ENCODE measurements at regions not wholly inside any gene's neighbourhood (a gene's known extent, or its start where the extent isn't known, plus 50 kb on each side); places are given as distances from the start of the nearest gene placed in this dataset.

DNA sequence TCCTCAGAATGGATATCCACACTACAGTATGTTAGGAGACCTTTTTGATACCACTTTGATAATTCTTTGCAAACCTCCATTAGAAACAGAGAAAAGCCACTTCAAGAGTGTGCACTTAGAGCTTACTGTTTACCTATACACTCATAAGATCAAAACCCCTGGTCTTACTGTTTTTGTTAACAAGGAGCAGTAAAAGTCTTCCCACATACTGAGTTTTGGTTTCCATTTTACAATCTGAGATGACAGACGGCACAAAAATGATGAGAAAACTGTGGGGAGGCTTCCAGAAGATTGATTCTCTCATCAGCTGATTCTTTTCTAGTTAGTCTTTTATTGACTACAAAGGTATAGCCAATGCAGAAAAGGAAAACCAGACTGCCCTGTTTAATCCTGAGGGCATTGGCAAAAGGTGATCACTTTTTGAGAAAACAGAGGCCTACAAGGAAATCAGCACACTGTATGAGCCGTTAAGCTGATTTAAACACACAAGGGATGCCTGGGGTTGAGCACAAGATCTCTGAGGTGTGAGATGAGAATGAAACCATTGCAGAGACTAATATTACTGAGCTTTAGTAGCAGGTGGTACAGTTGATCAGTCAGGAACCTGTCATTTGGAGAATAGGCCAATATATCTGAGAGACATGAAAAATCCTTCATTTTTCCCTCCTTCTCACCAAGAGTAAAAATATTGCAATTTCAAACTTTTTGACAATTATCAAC is 368.6 kb downstream of the GRB14 start:
- Histone ChIP-seq H3K9ac (no peak overlapping the region), H3K27ac (no peak overlapping the region), H3K27me3 (no peaks in the 10 kb centered on the region), H3K9me3 (no peaks in the 10 kb centered on the region), H3K4me1 (no peaks in the 10 kb centered on the region), H3K4me3 (no peak overlapping the region), H3K36me3 (no peaks in the 10 kb centered on the region), H4K20me1 (no peaks in the 10 kb centered on the region), H3K4me2 (no peak overlapping the region)
- no peak for TF ChIP-seq Cebpa-rat (IDR thresholded peaks at IDR 0.05)

DNA sequence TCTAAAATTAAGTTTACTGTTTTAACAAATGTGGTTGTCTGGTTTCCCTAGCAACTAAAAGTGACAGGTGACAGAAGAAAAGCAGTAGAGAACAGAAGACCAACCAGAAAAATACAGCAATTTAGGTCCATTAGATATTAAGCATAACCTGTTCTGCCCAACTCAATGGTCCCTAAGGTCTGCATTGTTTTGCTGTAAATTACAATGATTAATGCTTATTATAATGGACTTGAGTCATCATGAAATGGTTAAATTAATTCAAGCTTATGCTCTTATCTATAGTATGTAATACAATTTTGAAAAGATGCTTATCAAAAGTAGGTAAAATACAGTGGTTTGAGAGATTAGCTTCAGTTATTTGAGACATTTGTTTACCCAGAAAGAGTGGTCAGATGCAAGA is 378.0 kb downstream of the GRB14 start:
- Histone ChIP-seq H3K4me3 (no peak overlapping the region), H3K9ac (no peak overlapping the region), H3K27me3 (no peaks in the 10 kb centered on the region), H4K20me1 (no peaks in the 10 kb centered on the region), H3K4me2 (no peak overlapping the region), H3K9me3 (peaks cover 12% of the 10 kb centered on the region), H3K36me3 (no peaks in the 10 kb centered on the region), H3K4me1 (peaks cover 6% of the 10 kb centered on the region; the same call in 1 of the 2 replicates), H3K27ac (no peak overlapping the region)
- no peak for TF ChIP-seq Cebpa-rat (IDR thresholded peaks at IDR 0.05)

GRCh38 chr2:164242409-164242808 is 378.9 kb downstream of the GRB14 start:
- no peaks in the 10 kb centered on the region for H3K27me3 ChIP-seq
- H4K20me1 ChIP-seq = no peaks in the 10 kb centered on the region
- no peak overlapping the region for H3K4me3 ChIP-seq
- H3K4me1 ChIP-seq = peaks cover 6% of the 10 kb centered on the region; the same call in 1 of the 2 replicates
- no peak overlapping the region for H3K9ac ChIP-seq
- no peak for TF ChIP-seq Cebpa-rat (IDR thresholded peaks at IDR 0.05)
- no peak overlapping the region for H3K27ac ChIP-seq
- H3K9me3 ChIP-seq = peaks cover 12% of the 10 kb centered on the region
- no peaks in the 10 kb centered on the region for H3K36me3 ChIP-seq
- H3K4me2 ChIP-seq = no peak overlapping the region

- Histone ChIP-seq H3K4me3 (no peak overlapping the region), H3K9me3 (no peaks in the 10 kb centered on the region; the same call in 1 of the 2 replicates), H3K4me1 (no peaks in the 10 kb centered on the region), H3K4me2 (no peak overlapping the region), H3K27me3 (no peaks in the 10 kb centered on the region), H3K9ac (no peak overlapping the region), H3K36me3 (no peaks in the 10 kb centered on the region), H3K27ac (no peak overlapping the region), H4K20me1 (no peaks in the 10 kb centered on the region)
- TF ChIP-seq Cebpa-rat (IDR thresholded peaks at IDR 0.05) = no peak
Measured at GRCh38 chr2:164234074-164234473, 387.2 kb downstream of the GRB14 start.

DNA sequence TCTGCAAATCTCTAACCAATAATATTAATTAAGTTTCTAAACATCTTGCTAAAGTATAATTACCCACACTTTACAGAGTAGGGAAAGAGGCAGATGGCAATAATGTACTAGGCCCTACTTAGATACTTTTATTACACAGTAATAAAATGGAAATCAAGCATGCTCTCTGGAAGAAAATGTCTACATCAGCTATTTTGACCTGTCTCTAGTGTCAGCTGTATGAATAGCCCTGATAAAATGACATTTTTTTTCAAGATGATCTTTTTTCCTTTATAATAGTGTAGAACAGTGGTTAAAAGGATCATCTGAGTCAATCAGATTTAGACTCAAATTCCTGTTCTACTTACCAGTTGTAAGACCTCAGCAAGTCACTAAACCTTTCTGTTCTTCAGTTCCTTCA is 397.3 kb downstream of the GRB14 start:
- Histone ChIP-seq H4K20me1 (no peaks in the 10 kb centered on the region), H3K9ac (no peak overlapping the region), H3K27me3 (no peaks in the 10 kb centered on the region), H3K4me1 (no peaks in the 10 kb centered on the region), H3K27ac (no peak overlapping the region), H3K4me2 (no peak overlapping the region), H3K36me3 (no peaks in the 10 kb centered on the region), H3K4me3 (no peak overlapping the region), H3K9me3 (no peaks in the 10 kb centered on the region)
- TF ChIP-seq Cebpa-rat (IDR thresholded peaks at IDR 0.05) = no peak

GRCh38 chr2:164221473-164221872 is 399.8 kb downstream of the GRB14 start:
- H3K9me3 ChIP-seq = no peaks in the 10 kb centered on the region
- H3K27ac ChIP-seq = no peak overlapping the region
- no peaks in the 10 kb centered on the region for H3K27me3 ChIP-seq
- no peak overlapping the region for H3K4me3 ChIP-seq
- no peak for TF ChIP-seq Cebpa-rat (IDR thresholded peaks at IDR 0.05)
- H3K4me1 ChIP-seq = no peaks in the 10 kb centered on the region
- no peaks in the 10 kb centered on the region for H4K20me1 ChIP-seq
- H3K9ac ChIP-seq = no peak overlapping the region
- H3K36me3 ChIP-seq = no peaks in the 10 kb centered on the region
- H3K4me2 ChIP-seq = no peak overlapping the region

- no peaks in the 10 kb centered on the region for H3K4me1 ChIP-seq
- TF ChIP-seq Cebpa-rat (IDR thresholded peaks at IDR 0.05) = no peak
- no peaks in the 10 kb centered on the region for H3K9me3 ChIP-seq
- H3K9ac ChIP-seq = no peak overlapping the region
- H3K36me3 ChIP-seq = no peaks in the 10 kb centered on the region
- H3K27me3 ChIP-seq = no peaks in the 10 kb centered on the region
- no peaks in the 10 kb centered on the region for H4K20me1 ChIP-seq
- no peak overlapping the region for H3K27ac ChIP-seq
- H3K4me2 ChIP-seq = no peak overlapping the region
- no peak overlapping the region for H3K4me3 ChIP-seq
Measured at GRCh38 chr2:164220265-164220664, 401.0 kb downstream of the GRB14 start.

- H3K4me2 ChIP-seq = no peak overlapping the region
- no peaks in the 10 kb centered on the region for H3K36me3 ChIP-seq
- no peaks in the 10 kb centered on the region for H3K27me3 ChIP-seq
- H3K9ac ChIP-seq = no peak overlapping the region
- no peaks in the 10 kb centered on the region for H3K9me3 ChIP-seq
- no peaks in the 10 kb centered on the region for H3K4me1 ChIP-seq
- H4K20me1 ChIP-seq = no peaks in the 10 kb centered on the region
- no peak overlapping the region for H3K4me3 ChIP-seq
- TF ChIP-seq Cebpa-rat (IDR thresholded peaks at IDR 0.05) = no peak
- no peak overlapping the region for H3K27ac ChIP-seq
Measured at GRCh38 chr2:164213916-164214315, 407.4 kb downstream of the GRB14 start.

- H3K4me1 ChIP-seq = peaks cover 22% of the 10 kb centered on the region
- no peaks in the 10 kb centered on the region for H3K27me3 ChIP-seq
- no peak overlapping the region for H3K9ac ChIP-seq
- H3K4me3 ChIP-seq = no peak overlapping the region
- no peaks in the 10 kb centered on the region for H3K36me3 ChIP-seq
- peak overlapping the region; percentile 44 for H3K4me2 ChIP-seq
- no peak overlapping the region for H3K27ac ChIP-seq
- no peak for TF ChIP-seq Cebpa-rat (IDR thresholded peaks at IDR 0.05)
- no peaks in the 10 kb centered on the region for H4K20me1 ChIP-seq
- no peaks in the 10 kb centered on the region for H3K9me3 ChIP-seq
Measured at GRCh38 chr2:164205347-164205746, 415.9 kb downstream of the GRB14 start.

DNA sequence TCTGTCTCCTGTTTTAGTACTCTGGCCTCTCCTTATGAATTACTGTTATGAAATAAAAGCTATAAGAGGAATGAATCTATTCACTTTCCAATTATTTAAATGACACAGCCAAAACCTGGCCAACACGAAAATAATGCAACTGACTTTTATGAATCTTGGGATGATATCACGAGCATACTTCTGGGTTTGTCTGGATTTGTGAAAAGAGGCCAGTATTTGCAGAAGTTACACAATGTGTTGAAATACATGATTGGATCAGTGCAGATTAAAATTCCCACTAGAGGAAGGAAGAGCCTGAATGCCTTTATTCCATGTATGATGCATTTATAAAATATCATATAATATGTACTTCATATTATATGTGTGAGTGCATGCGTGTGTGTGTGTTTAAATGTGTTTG is 418.2 kb downstream of the GRB14 start:
- Histone ChIP-seq H3K36me3 (no peaks in the 10 kb centered on the region), H3K27me3 (no peaks in the 10 kb centered on the region), H3K27ac (no peak overlapping the region), H3K4me1 (peaks cover 22% of the 10 kb centered on the region), H4K20me1 (no peaks in the 10 kb centered on the region), H3K4me2 (no peak overlapping the region), H3K4me3 (no peak overlapping the region), H3K9ac (no peak overlapping the region), H3K9me3 (no peaks in the 10 kb centered on the region)
- no peak for TF ChIP-seq Cebpa-rat (IDR thresholded peaks at IDR 0.05)

- no peaks in the 10 kb centered on the region for H3K9me3 ChIP-seq
- no peak overlapping the region for H3K27ac ChIP-seq
- H3K4me1 ChIP-seq = no peaks in the 10 kb centered on the region
- H3K27me3 ChIP-seq = no peaks in the 10 kb centered on the region
- H3K4me3 ChIP-seq = no peak overlapping the region
- no peaks in the 10 kb centered on the region for H3K36me3 ChIP-seq
- H3K4me2 ChIP-seq = no peak overlapping the region
- no peaks in the 10 kb centered on the region for H4K20me1 ChIP-seq
- H3K9ac ChIP-seq = no peak overlapping the region
- TF ChIP-seq Cebpa-rat (IDR thresholded peaks at IDR 0.05) = no peak
Measured at GRCh38 chr2:164198256-164198655, 423.0 kb downstream of the GRB14 start.
